ENCODE measurements at regions not wholly inside any gene's neighbourhood (a gene's known extent, or its start where the extent isn't known, plus 50 kb on each side); places are given as distances from the start of the nearest gene placed in this dataset.

GRCh38 chr1:37237948-37238347, 203.6 kb upstream of the GRIK3 start:
- no peak for TF ChIP-seq SUZ12 (IDR thresholded peaks at IDR 0.05; ENCODE audit: extremely low read depth, insufficient read depth, insufficient read length)
- TF ChIP-seq YY1 (IDR thresholded peaks at IDR 0.05; ENCODE audit: insufficient read depth, insufficient read length): no peak
- no peak for TF ChIP-seq ZNF274 (IDR thresholded peaks at IDR 0.05; ENCODE audit: low read depth, low read length)
